NCI-H2081 (cell line): ENCODE measurements at regions not wholly inside any gene's neighbourhood (a gene's known extent, or its start where the extent isn't known, plus 50 kb on each side); places are given as distances from the start of the nearest gene placed in this dataset.
"Not testable (repeated sequence)": the region's sequence is repeated elsewhere in the genome, so short reads cannot be mapped to it uniquely, and the experiment has no call there.

Experiments
- DNase-seq, 2 experiments: peaks; one replicate each; lab custom pipeline; 2025; lab: John Stamatoyannopoulos, UW

GRCh38 chr4:84126061-84126787, 372.9 kb downstream of the NKX6-1 start:
- DNase-seq = peak; percentile 35 to 73

- peak; percentile 60 to 84 for DNase-seq
Observed at GRCh38 chr4:84110040-84110439, 389.1 kb downstream of the NKX6-1 start.

- not testable (repeated sequence) for DNase-seq
Observed at GRCh38 chr4:84101653-84102625, 397.2 kb downstream of the NKX6-1 start.

DNA sequence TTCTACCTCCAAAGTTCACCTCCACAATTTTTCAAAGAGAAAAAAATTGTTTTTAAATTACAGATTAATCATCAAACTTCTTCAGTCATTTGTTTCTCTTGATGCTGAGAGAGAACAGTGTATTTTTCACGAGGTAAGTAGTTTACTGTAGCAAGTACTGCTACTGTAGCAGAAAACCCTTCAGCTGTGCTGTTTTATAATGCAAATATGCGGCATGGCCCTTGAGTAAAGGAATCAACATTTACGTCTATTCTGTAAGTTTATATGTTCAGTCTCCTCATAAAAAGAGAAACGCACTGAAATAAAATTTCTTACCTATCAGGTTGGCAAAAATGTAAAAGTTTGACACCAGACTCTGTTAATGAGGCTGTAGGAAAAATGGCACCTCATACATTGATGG, 399.0 kb downstream of the NKX6-1 start:
- DNase-seq = no peak

- DNase-seq = no peak
Observed at GRCh38 chr4:84099599-84099998, 399.5 kb downstream of the NKX6-1 start.

GRCh38 chr4:84091266-84091665, 407.8 kb downstream of the NKX6-1 start:
- no peak for DNase-seq

DNA sequence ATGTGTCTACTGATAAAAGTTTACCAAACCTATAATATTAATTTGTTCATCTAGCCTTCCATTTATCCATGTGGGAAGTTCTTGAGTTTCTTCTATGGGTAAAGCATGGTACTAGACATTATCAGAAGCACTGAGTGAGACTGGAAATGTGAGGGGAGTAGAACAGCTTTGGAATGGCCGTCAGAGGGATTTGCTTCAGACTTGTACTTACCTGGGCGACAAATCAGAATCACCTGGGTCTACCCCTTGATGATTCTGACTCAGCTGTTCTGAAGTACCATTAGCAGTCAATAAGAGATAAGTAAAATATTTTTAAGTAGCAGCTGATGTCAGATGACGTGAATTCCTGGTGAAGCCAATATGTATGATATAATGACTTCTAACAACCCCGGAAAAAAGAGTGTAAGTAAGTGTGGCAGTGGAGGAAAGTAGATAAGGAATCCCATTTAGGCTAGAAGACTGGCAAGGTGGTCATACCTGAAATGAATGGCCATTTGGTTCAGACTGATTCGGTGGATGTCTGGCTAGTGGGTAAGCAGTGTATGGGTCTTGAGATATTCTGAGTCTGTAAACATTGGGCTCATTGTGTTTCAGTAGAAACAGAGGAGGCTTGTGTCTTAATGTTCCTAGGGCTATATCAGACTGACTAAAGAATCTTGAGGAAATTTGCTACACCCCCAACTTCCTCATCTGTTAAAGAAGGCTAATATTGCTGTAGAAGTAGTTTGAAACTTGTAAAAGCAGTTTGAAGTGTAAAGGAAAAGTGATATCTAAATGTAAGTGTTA, 409.2 kb downstream of the NKX6-1 start:
- no peak for DNase-seq

GRCh38 chr4:84085986-84086385, 413.1 kb downstream of the NKX6-1 start:
- no peak for DNase-seq

GRCh38 chr4:84070289-84070688, 428.8 kb downstream of the NKX6-1 start:
- DNase-seq = no peak

GRCh38 chr4:84063619-84064018, 435.5 kb downstream of the NKX6-1 start:
- no peak for DNase-seq

DNA sequence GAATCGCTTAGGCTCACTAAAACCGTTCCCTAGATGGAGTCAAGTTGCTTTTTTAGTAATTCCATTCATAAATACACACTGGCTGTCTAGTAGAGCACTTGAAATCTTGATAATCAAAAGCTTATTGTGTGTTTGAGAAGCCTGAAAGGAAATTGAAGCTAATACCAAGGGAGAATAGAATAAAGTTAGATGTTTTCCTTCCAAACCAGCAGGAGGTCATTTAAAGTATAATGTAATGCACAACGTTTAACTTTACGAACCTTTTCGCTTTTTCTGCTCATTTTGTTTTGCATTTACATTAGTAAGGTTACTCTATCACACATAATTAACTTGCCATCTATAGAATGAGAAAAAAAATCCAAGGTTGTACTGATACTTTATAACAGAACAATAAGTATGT, 440.9 kb downstream of the NKX6-1 start:
- DNase-seq = no peak

- DNase-seq = peak; percentile 61 to 93
Observed at GRCh38 chr4:84051639-84052038, 447.5 kb downstream of the NKX6-1 start.

DNA sequence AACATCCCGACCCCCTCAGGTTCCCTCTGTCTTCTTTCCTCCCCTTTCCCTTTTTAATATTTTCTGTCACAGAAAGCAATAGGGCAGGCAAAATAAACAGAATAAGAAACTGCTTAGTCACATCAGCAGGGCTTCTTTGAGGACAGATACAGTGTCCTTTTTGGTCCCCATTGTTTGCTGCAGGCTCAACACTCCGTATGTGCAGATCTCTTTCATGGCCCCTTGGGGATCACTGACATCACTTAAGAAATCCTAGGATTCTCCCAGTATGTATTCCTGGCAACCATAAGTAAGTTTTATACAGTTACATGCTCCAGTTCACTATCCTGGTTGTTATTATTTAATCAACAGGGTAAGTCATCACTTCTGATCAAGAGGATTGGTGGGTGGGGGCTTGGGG, 448.0 kb downstream of the NKX6-1 start:
- DNase-seq = peak in 1 of 2 experiments; percentile 39

GRCh38 chr4:84050015-84050414, 449.1 kb downstream of the NKX6-1 start:
- peak; percentile 17 to 71 for DNase-seq

GRCh38 chr4:84046551-84046950, 452.5 kb downstream of the NKX6-1 start:
- no peak for DNase-seq

GRCh38 chr4:84041426-84041825, 457.7 kb downstream of the NKX6-1 start:
- no peak for DNase-seq

GRCh38 chr4:84035568-84035967, 463.5 kb downstream of the NKX6-1 start:
- DNase-seq = no peak

GRCh38 chr4:84032372-84032771, 466.7 kb downstream of the NKX6-1 start:
- no peak for DNase-seq

- no peak for DNase-seq
Observed at GRCh38 chr4:84031401-84031800, 467.7 kb downstream of the NKX6-1 start.

DNA sequence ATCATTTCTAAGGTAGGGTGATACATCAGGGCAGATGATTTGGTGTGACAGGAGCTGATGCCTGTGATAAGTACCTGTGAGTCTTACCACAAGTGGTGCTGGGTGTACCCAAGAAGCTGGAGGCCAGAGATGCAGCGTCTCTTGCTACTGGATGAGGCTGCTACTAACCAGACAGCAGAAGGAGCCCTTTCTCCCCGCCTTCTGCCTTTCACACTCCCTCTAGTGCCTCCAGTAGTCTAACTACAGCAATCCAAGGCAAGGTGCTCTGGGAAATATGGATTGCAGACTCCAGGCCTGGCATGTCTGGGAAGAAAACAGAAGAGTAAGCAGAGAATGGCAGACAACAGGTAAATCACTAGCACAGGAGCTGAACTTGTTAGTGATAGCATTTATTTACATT, 470.8 kb downstream of the NKX6-1 start:
- no peak for DNase-seq

- DNase-seq = no peak
Observed at GRCh38 chr4:84024405-84024804, 474.7 kb downstream of the NKX6-1 start.

- no peak for DNase-seq
Observed at GRCh38 chr4:84022564-84022963, 476.5 kb downstream of the NKX6-1 start.
